Neural cell (in vitro differentiated cells): ENCODE measurements at regions not wholly inside any gene's neighbourhood (a gene's known extent, or its start where the extent isn't known, plus 50 kb on each side); places are given as distances from the start of the nearest gene placed in this dataset.

ENCODE experiments used
- H2AFZ ChIP-seq: fragments of 200-600, 300-800 bp; sonication (generic), shearing (Covaris generic); 2 replicates; pipeline ENCODE4 v1.6.0; 2014; ENCODE audit warnings: low read depth, mild to moderate bottlenecking, antibody characterized with exemption, low read length, moderate library complexity
- H3F3A ChIP-seq: fragments of 200-600 bp; shearing (Covaris generic); 2 replicates; pipeline ENCODE4 v1.6.1; 2016; ENCODE audit warnings: mild to moderate bottlenecking, moderate library complexity, mixed read lengths, antibody characterized with exemption, low read length; ENCODE audit not compliant: insufficient read depth, poor library complexity, severe bottlenecking
- H3K27ac ChIP-seq: fragments of 200-600, 300-800 bp; sonication (generic), shearing (Covaris generic); 2 replicates; pipeline ENCODE4 v1.5.1; 2014; ENCODE audit warnings: mild to moderate bottlenecking, low read length, moderate library complexity
- H3K27me3 ChIP-seq: fragments of 300-800, 200-600 bp; sonication (generic), shearing (Covaris generic); 2 replicates; pipeline ENCODE4 v1.6.0; 2014; ENCODE audit warnings: mild to moderate bottlenecking, low read depth, low read length, moderate library complexity; ENCODE audit not compliant: insufficient read depth
- H3K36me3 ChIP-seq: fragments of 300-800, 200-600 bp; sonication (generic), shearing (Covaris generic); 2 replicates; pipeline ENCODE4 v1.5.1; 2014; ENCODE audit warnings: mild to moderate bottlenecking, antibody characterized with exemption, low read length, moderate library complexity; ENCODE audit not compliant: insufficient read depth
- H3K4me2 ChIP-seq: fragments of 300-800, 200-600 bp; sonication (generic), shearing (Covaris generic); 2 replicates; pipeline ENCODE4 v1.6.0; 2014; ENCODE audit warnings: mild to moderate bottlenecking, low read length
- H3K4me3 ChIP-seq: fragments of 300-800, 200-600 bp; sonication (generic), shearing (Covaris generic); 2 replicates; pipeline ENCODE4 v1.5.1; 2014; ENCODE audit warnings: mild to moderate bottlenecking, low read length, moderate library complexity
- H3K79me2 ChIP-seq: fragments of 200-600 bp; shearing (Covaris generic); replicated peaks from 2 replicates; pipeline ENCODE4 v1.6.0; 2014; ENCODE audit warnings: mild to moderate bottlenecking, low read length, moderate library complexity; ENCODE audit not compliant: insufficient read depth
- H3K9ac ChIP-seq: fragments of 300-800, 200-600 bp; sonication (generic), shearing (Covaris generic); 2 replicates; pipeline ENCODE4 v1.6.1; 2016; ENCODE audit warnings: mild to moderate bottlenecking, low read length, mixed read lengths
- H3K9me2 ChIP-seq: fragments of 200-600 bp; shearing (Covaris generic); 2 replicates; pipeline ENCODE4 v1.6.1; 2016; ENCODE audit warnings: mild to moderate bottlenecking, low read length, mixed read lengths; ENCODE audit not compliant: insufficient read depth
- H3K9me3 ChIP-seq: fragments of 200-600, 300-800 bp; sonication (generic), shearing (Covaris generic); 2 replicates; pipeline ENCODE4 v1.6.1; 2016; ENCODE audit warnings: mild to moderate bottlenecking, mixed run types, low read length, moderate library complexity, mixed read lengths
- H4K20me1 ChIP-seq: fragments of 200-600 bp; shearing (Covaris generic); 2 replicates; pipeline ENCODE4 v1.6.1; 2016; ENCODE audit warnings: mild to moderate bottlenecking, mixed run types; ENCODE audit not compliant: insufficient read depth
- CTCF ChIP-seq: fragments of 450-650 bp; IDR thresholded peaks from 2 replicates; pipeline ENCODE4 v1.5.1; 2014; ENCODE audit warnings: antibody characterized with exemption, mild to moderate bottlenecking, moderate library complexity; ENCODE audit not compliant: poor library complexity, severe bottlenecking
- EP300 ChIP-seq: fragments of 450-650 bp; conservative IDR thresholded peaks from 2 replicates; pipeline ENCODE4 v1.6.1; 2014; ENCODE audit warnings: antibody characterized with exemption, mild to moderate bottlenecking, moderate library complexity; ENCODE audit not compliant: poor library complexity, severe bottlenecking
- EZH2 ChIP-seq: fragments of 200-600, 300-800 bp; shearing (Covaris generic), sonication (generic); IDR thresholded peaks from 2 replicates; pipeline ENCODE4 v1.6.1; 2014; ENCODE audit warnings: antibody characterized with exemption, low read length, borderline replicate concordance, mild to moderate bottlenecking; ENCODE audit not compliant: insufficient read depth, poor library complexity, severe bottlenecking
- MXI1 ChIP-seq: fragments of 450-650 bp; conservative IDR thresholded peaks from 2 replicates; pipeline ENCODE4 v1.6.1; 2014; ENCODE audit warnings: antibody characterized with exemption, mild to moderate bottlenecking; ENCODE audit not compliant: poor library complexity, severe bottlenecking
- POLR2AphosphoS5 ChIP-seq: IDR thresholded peaks from 2 replicates; pipeline ENCODE4 v1.6.1; 2012
- RAD21 ChIP-seq: fragments of 450-650 bp; conservative IDR thresholded peaks from 2 replicates; pipeline ENCODE4 v1.6.1; 2014; ENCODE audit warnings: antibody characterized with exemption, mild to moderate bottlenecking, moderate library complexity
- REST ChIP-seq: IDR thresholded peaks from 2 replicates; pipeline ENCODE4 v1.6.1; 2012; ENCODE audit warnings: borderline replicate concordance
- SMC3 ChIP-seq: fragments of 450-650 bp; conservative IDR thresholded peaks from 2 replicates; pipeline ENCODE4 v1.6.1; 2014; ENCODE audit warnings: antibody characterized with exemption, mild to moderate bottlenecking, moderate library complexity; ENCODE audit not compliant: poor library complexity
- TAF1 ChIP-seq: IDR thresholded peaks from 2 replicates; pipeline ENCODE4 v1.6.1; 2012; ENCODE audit warnings: low read depth

GRCh38 chr2:142222715-142223114, 91.9 kb upstream of the LRP1B start:
- Histone ChIP-seq H3K36me3 (no peaks in the 10 kb centered on the region), H2AFZ (no peak overlapping the region), H3K27ac (no peak overlapping the region), H3K9me2 (no peaks in the 10 kb centered on the region), H3K4me2 (no peak overlapping the region), H3K4me3 (no peak overlapping the region), H3K9me3 (no peaks in the 10 kb centered on the region), H3K9ac (no peak overlapping the region), H3F3A (no peaks in the 10 kb centered on the region), H3K27me3 (no peaks in the 10 kb centered on the region), H4K20me1 (no peaks in the 10 kb centered on the region), H3K79me2 (no peaks in the 10 kb centered on the region)
- TF ChIP-seq EZH2 (no peak), REST (no peak), TAF1 (no peak), EP300 (no peak), CTCF (no peak), POLR2AphosphoS5 (no peak)

- TF ChIP-seq POLR2AphosphoS5 (no peak), EP300 (no peak), SMC3 (no peak), CTCF (no peak), REST (no peak), EZH2 (no peak), RAD21 (no peak), MXI1 (no peak), TAF1 (no peak)
- H3K4me3 ChIP-seq = no peak overlapping the region
Observed at GRCh38 chr2:142220901-142221300, 90.1 kb upstream of the LRP1B start.

More at GRCh38 chr2:142220901-142221300, 90.1 kb upstream of the LRP1B start:
- Histone ChIP-seq H3K9me3 (no peaks in the 10 kb centered on the region), H3K27me3 (no peaks in the 10 kb centered on the region), H4K20me1 (no peaks in the 10 kb centered on the region), H3K79me2 (no peaks in the 10 kb centered on the region), H3K4me2 (no peak overlapping the region), H3K9ac (no peak overlapping the region), H3K36me3 (no peaks in the 10 kb centered on the region), H3K9me2 (no peaks in the 10 kb centered on the region), H2AFZ (no peak overlapping the region), H3K27ac (no peak overlapping the region), H3F3A (no peaks in the 10 kb centered on the region)
